ENCODE measurements at regions not wholly inside any gene's neighbourhood (a gene's known extent, or its start where the extent isn't known, plus 50 kb on each side); places are given as distances from the start of the nearest gene placed in this dataset.

GRCh38 chr3:81432456-81432855 is 329.0 kb downstream of the GBE1 start (continued):
- TF ChIP-seq, protein P1, sequence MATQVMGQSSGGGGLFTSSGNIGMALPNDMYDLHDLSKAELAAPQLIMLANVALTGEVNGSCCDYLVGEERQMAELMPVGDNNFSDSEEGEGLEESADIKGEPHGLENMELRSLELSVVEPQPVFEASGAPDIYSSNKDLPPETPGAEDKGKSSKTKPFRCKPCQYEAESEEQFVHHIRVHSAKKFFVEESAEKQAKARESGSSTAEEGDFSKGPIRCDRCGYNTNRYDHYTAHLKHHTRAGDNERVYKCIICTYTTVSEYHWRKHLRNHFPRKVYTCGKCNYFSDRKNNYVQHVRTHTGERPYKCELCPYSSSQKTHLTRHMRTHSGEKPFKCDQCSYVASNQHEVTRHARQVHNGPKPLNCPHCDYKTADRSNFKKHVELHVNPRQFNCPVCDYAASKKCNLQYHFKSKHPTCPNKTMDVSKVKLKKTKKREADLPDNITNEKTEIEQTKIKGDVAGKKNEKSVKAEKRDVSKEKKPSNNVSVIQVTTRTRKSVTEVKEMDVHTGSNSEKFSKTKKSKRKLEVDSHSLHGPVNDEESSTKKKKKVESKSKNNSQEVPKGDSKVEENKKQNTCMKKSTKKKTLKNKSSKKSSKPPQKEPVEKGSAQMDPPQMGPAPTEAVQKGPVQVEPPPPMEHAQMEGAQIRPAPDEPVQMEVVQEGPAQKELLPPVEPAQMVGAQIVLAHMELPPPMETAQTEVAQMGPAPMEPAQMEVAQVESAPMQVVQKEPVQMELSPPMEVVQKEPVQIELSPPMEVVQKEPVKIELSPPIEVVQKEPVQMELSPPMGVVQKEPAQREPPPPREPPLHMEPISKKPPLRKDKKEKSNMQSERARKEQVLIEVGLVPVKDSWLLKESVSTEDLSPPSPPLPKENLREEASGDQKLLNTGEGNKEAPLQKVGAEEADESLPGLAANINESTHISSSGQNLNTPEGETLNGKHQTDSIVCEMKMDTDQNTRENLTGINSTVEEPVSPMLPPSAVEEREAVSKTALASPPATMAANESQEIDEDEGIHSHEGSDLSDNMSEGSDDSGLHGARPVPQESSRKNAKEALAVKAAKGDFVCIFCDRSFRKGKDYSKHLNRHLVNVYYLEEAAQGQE (IDR thresholded peaks at IDR 0.05) = no peak
- TF ChIP-seq HNF4A (conservative IDR thresholded peaks at IDR 0.05) (no peak), RAD21 (IDR thresholded peaks at IDR 0.05) (no peak), RXRA (IDR thresholded peaks at IDR 0.05) (no peak), EGR1 (IDR thresholded peaks at IDR 0.05; ENCODE audit: low read depth in 2 of 2) (no peak), FOXA2 (IDR thresholded peaks at IDR 0.05) (no peak)

DNA sequence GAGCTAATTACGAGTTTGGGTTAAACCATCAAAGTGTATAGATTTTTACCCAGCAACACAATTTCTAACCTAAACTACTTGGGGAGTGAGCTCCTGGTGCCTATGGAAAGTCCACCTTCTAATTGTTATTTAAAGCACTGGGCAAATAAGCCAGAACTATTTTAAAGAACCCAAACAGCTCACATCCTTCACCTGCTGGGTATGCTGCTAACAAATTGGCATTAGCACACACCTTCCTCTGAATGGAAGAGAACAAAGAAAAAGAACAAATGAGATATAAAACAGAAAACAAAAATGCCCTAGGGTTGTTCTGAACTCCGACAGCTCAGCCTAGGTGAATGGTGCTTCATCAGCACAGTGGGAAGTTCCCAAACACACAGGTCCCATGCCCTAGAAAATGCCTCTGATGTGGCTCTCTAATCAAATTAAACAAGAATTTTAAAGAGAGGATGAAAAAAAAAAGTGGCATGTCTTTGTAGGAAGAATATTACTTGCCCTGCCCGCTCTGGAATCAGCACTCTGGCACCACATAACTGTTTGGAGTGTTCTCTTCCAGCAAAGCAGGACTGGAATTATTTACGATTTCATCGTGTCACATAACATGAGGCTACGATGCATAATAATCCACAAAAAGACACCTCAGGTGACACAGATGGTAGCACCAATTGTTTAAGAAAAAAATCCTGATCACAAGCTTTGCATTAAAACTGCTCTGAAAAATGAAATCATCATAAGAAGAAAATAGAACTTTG is 334.4 kb downstream of the GBE1 start:
- Histone ChIP-seq H3K36me3 (ENCODE audit: control insufficient read depth in 4 of 4, insufficient read depth in 3 of 4, low read depth in 1 of 4, low read length in 3 of 4) (no peaks in the 10 kb centered on the region), H3K27me3 (ENCODE audit: control insufficient read depth in 4 of 4, insufficient read depth in 4 of 4, low read length in 3 of 4) (no peaks in the 10 kb centered on the region), H3K27ac (ENCODE audit: low read depth in 1 of 2, low read length in 2 of 2) (no peak overlapping the region), H3K4me3 (ENCODE audit: low read depth in 1 of 3, low read length in 3 of 3) (no peak overlapping the region), H3K9ac (ENCODE audit: low read depth in 1 of 2, low read length in 2 of 2) (no peak overlapping the region), H3K9me3 (ENCODE audit: control insufficient read depth in 4 of 4, low read length in 3 of 4) (no peaks in the 10 kb centered on the region), H3K4me1 (ENCODE audit: control insufficient read depth in 4 of 4, insufficient read depth in 4 of 4, low read length in 3 of 4) (no peaks in the 10 kb centered on the region)
- TF ChIP-seq SP1 (IDR thresholded peaks at IDR 0.05) (no peak), ZBTB33 (IDR thresholded peaks at IDR 0.05) (no peak), CTCF (IDR thresholded peaks at IDR 0.05; ENCODE audit: low read depth, low read length, missing input control) (no peak), MAX (IDR thresholded peaks at IDR 0.05) (no peak)
- TF ChIP-seq, protein P2, sequence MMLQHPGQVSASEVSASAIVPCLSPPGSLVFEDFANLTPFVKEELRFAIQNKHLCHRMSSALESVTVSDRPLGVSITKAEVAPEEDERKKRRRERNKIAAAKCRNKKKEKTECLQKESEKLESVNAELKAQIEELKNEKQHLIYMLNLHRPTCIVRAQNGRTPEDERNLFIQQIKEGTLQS (IDR thresholded peaks at IDR 0.05) = no peak
- no peak for DNase-seq (ENCODE audit: low spot score)
- 92% methylated on average over 6 of the region's 6 CpGs for WGBS
